GM18505 (cell line): ENCODE measurements at regions not wholly inside any gene's neighbourhood (a gene's known extent, or its start where the extent isn't known, plus 50 kb on each side); places are given as distances from the start of the nearest gene placed in this dataset.

ENCODE experiments used
- ATAC-seq: cut with Tn5 transposase; IDR thresholded peaks from one replicate; pipeline ENCODE4 v1.9.1; 2021; ENCODE audit not compliant: unreplicated experiment
- POLR2A ChIP-seq: IDR thresholded peaks from 4 replicates; pipeline ENCODE4 v1.6.1; 2011; ENCODE audit warnings: borderline replicate concordance; ENCODE audit not compliant: insufficient read depth, insufficient read length; ENCODE audit errors: extremely low read depth

GRCh38 chr10:129332476-129332875 lies 134.6 kb upstream of the MGMT start:
- ATAC-seq: no peak
- TF ChIP-seq POLR2A: no peak

- no peak for ATAC-seq
- no peak for TF ChIP-seq POLR2A
These were observed 133.3 kb upstream of the MGMT start for GRCh38 chr10:129333706-129334105.

GRCh38 chr10:129334266-129334665 lies 132.8 kb upstream of the MGMT start:
- no peak for ATAC-seq
- no peak for TF ChIP-seq POLR2A

- no peak for TF ChIP-seq POLR2A
- no peak for ATAC-seq
These were observed 131.6 kb upstream of the MGMT start for GRCh38 chr10:129335396-129335795.

GRCh38 chr10:129335942-129336341 lies 131.1 kb upstream of the MGMT start:
- no peak for TF ChIP-seq POLR2A
- ATAC-seq: no peak

GRCh38 chr10:129339191-129339590 lies 127.8 kb upstream of the MGMT start:
- ATAC-seq: no peak
- no peak for TF ChIP-seq POLR2A

GRCh38 chr10:129339841-129340240 lies 127.2 kb upstream of the MGMT start:
- TF ChIP-seq POLR2A: no peak
- no peak for ATAC-seq

GRCh38 chr10:129341087-129341486 lies 126.0 kb upstream of the MGMT start:
- ATAC-seq: no peak
- no peak for TF ChIP-seq POLR2A

- TF ChIP-seq POLR2A: no peak
- ATAC-seq: no peak
These were observed 124.7 kb upstream of the MGMT start for GRCh38 chr10:129342385-129342784.

- no peak for ATAC-seq
- no peak for TF ChIP-seq POLR2A
These were observed 123.9 kb upstream of the MGMT start for GRCh38 chr10:129343141-129343540.

- no peak for TF ChIP-seq POLR2A
- ATAC-seq: no peak
These were observed 122.9 kb upstream of the MGMT start for GRCh38 chr10:129344103-129344502.

- no peak for ATAC-seq
- no peak for TF ChIP-seq POLR2A
These were observed 122.2 kb upstream of the MGMT start for GRCh38 chr10:129344731-129345355.

GRCh38 chr10:129345763-129346162 lies 121.3 kb upstream of the MGMT start:
- no peak for TF ChIP-seq POLR2A
- no peak for ATAC-seq

GRCh38 chr10:129350690-129351089 lies 116.4 kb upstream of the MGMT start:
- no peak for ATAC-seq
- no peak for TF ChIP-seq POLR2A

GRCh38 chr10:129353101-129353500 lies 113.9 kb upstream of the MGMT start:
- TF ChIP-seq POLR2A: no peak
- ATAC-seq: no peak
